HG03025 (cell line): ENCODE measurements at regions not wholly inside any gene's neighbourhood (a gene's known extent, or its start where the extent isn't known, plus 50 kb on each side); places are given as distances from the start of the nearest gene placed in this dataset.
"Not testable (repeated sequence)": the region's sequence is repeated elsewhere in the genome, so short reads cannot be mapped to it uniquely, and the experiment has no call there.

Experiments
- ATAC-seq: cut with Tn5 transposase; IDR thresholded peaks from one replicate; pipeline ENCODE4 v1.9.1; 2021; ENCODE audit warnings: mild to moderate bottlenecking, moderate library complexity; ENCODE audit not compliant: unreplicated experiment, low FRiP score

- ATAC-seq = no peak
Measured at GRCh38 chr11:13128354-13128753, 119.2 kb downstream of the RASSF10 start.

- ATAC-seq = no peak
Measured at GRCh38 chr11:13134066-13134465, 125.0 kb downstream of the RASSF10 start.

- no peak for ATAC-seq
Measured at GRCh38 chr11:13134886-13135285, 125.8 kb downstream of the RASSF10 start.

GRCh38 chr11:13135385-13136271 lies 126.5 kb downstream of the RASSF10 start:
- no peak for ATAC-seq

DNA sequence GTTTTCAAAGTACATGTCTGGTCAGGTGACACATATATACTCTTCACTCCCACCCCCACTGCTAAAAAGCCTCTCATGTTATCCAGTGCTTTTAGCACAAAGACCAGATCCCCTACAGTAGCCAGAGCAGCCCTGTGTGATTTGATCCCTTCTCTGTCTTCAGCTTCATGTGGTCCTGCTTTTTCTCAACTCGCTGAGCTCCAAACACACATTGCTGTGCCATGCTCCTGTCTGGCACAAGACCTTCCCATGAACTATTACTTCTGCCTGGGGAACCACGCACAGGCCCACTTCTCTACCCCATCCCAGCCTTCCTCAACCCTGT lies 127.1 kb downstream of the RASSF10 start:
- ATAC-seq = no peak

GRCh38 chr11:13137844-13138301 lies 128.8 kb downstream of the RASSF10 start:
- ATAC-seq = no peak

- ATAC-seq = not testable (repeated sequence)
Measured at GRCh38 chr11:13139085-13139484, 130.0 kb downstream of the RASSF10 start.

DNA sequence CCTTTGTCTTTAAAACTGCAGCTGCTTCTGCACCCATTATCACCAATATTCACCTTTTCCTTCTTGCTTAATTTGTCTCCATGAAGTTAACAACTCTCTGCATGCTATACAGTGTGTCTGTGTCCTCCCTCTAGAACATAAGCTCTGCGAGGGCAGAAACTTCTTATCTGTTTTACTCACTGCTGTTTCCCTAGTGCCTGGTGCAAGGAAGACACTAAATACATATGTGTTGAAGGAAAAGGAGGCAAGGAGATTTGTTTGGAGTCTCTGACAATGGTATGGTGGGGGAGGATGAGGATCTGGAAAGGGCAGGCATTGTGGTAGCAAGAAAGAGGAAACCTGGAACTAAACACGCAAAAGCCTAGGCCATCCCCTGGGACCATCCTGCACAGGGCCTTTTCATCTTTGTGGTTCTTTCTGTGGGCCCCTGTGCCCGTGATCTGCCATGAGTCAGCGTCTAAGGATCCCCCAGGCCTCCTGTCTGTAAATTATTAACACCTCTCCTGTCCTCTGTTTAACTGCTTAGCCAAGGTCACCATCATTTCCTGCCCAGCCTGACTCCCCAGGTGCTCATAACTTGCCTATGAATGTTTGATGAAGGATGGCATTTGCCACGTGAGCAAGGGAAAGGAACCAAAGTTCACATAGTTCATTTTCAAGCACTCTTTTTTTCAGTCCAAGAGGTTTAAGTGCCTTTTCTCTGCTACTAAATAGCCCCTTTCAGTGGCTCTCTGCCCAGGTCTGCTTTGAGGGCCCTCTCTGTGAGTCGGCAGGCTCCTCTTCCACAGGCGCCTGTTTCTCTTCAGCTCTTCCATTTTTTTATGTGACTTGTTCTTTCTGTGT lies 131.1 kb downstream of the RASSF10 start:
- no peak for ATAC-seq

DNA sequence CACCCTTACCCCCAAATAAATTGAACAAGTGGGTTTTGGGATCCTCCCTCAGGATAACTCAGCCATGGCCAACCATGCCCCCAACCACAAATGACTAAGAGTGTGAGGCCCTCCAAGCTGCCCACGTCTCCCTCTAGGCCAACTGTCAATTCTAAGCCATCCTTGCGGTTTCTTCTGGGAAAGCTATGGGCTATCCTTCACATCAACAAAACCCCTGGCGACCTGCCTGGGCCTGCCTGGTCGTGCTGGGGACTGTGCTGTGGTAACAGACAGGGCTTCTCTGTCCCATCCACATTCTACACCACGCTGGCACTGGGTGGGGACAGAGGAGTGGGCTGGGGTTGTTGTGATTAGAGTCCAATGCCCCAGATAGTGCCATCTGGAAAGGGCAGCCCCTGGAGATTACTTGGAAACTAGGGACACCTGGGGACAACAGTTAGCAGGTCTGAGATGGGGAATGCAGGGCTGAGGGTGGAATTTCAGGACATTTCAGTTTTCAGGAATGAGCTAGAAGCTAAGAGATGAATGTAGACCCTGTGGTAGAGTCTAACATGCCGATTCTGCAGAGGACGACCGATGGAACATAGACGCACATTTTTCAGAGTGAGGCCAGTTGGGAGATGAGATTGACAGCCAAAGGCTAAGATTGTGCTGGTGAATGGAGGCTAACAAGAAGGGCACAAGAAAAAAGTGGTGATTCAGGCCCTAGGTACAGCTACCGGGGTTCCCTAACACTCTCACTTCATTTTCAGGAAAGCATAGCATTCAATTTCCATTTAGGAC lies 131.9 kb downstream of the RASSF10 start:
- no peak for ATAC-seq

DNA sequence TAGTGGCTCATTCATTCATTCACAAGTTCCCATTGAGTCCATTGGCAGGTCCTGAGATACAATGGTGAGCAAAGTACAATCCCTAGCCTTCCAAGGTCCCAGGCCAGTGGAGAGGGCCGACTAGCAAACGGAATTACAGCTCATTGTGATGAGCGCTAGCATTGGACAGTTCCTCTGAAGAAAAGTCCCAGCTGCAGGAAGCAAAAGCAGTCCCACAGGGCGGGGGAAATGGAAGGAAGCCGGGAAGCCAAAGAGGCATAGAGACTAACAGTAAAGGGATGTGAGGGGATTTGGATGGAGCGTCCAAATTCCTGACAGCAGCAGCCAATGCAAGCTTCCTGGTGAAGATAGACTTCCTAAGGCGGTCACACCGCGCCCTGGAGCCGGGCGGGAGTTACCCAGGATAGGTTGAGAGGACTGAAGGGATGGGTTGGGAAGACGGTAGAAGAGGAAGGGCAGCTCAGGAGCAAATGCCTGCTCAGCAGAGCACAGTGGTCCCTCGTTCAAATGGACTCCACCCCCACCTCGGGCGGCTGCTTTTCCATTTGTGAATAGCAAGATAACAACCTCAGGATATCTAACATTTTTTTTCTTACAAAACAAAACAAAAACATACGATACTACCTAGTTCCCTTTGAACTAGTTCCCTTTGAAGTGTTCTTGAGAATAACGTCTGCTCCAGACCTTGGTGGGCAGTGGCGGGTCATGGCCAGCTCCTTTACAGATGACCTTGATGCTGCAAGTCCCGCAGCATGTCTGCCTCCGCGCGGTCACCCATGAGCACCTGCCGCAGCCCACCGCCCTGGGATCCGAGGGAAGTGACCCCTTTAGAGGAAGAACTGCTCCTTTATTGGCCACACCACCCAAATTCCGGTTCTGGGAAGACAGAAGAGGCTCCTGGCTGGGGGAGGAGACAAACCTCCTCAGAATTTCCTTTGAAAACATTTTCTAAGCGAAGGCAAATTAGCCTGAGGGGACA lies 132.9 kb downstream of the RASSF10 start:
- no peak for ATAC-seq

- ATAC-seq = no peak
Measured at GRCh38 chr11:13143486-13144297, 133.9 kb upstream of the BMAL1 start.

GRCh38 chr11:13145461-13145860 lies 132.1 kb upstream of the BMAL1 start:
- ATAC-seq = no peak

- no peak for ATAC-seq
Measured at GRCh38 chr11:13149991-13150390, 127.6 kb upstream of the BMAL1 start.

GRCh38 chr11:13150487-13150886 lies 127.1 kb upstream of the BMAL1 start:
- no peak for ATAC-seq

DNA sequence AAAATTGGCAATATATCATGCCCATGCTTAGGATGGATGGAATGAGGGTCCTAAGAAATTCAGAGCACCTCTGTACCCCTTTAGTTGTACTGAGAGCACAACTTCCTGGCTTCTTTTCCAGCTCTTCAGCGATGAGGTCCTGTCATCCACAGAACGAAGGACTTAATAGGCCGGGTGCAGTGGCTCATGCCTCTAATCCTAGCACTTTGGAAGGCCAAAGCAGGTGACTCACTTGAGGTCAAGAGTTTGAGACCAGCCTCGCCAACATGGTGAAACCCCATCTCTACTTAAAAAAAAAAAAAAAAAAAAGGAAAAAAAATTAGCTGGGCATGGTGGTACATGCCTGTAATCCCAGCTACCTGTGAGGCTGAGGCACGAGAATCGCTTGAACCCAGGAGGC lies 125.3 kb upstream of the BMAL1 start:
- no peak for ATAC-seq

DNA sequence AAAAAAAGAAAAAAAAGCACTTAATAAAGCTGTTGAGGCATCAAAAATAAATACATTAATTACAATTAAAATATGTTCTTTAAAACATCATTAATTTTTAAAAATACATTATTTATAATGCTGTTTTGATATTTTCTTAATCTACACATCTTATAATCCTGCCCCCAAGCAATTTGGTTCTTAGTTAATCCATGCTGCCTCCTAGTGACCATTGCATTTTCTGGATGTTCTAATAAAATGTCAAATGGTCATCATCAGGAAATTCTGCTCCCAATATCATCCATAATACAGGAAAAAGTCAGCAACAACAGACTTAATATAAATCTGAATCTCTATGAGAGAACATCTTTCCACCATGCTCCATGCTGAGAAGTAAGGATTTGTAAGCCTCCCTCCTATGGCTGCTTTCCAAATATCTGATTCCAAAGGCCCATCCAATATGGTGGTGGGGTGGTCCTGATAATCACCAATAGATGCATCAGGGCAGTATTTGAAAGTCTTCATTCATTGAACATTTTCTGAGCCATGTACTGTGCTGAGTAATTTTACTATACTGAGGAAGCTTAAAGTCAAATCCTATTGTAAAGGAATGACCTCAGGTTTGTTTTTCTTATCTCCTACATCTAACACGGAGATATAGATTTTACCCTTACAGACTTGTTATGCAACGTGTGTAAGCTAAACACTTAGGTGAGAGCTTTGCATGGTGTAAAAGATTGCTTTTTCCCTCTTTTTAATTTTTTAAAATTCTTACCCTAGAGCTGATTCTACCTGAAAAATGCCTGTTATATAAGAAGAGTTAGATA lies 124.7 kb upstream of the BMAL1 start:
- ATAC-seq = no peak

DNA sequence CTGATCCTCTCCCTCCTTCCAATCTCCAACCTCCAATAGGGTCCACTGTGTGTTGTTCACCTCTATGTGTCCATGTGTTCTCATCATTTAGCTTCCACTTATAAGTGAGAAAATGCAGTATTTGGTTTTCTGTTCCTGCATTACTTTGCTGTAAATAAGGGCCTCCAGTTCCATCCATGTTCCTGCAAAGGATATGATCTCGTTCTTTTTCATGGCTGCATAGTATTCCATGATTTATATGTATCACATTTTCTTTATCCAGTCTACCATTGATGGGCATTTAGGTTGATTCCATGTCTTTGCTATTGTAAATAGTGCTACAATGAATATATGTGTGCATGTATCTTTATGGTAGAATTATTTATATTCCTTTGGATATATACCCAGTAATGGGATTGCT lies 123.2 kb upstream of the BMAL1 start:
- not testable (repeated sequence) for ATAC-seq

DNA sequence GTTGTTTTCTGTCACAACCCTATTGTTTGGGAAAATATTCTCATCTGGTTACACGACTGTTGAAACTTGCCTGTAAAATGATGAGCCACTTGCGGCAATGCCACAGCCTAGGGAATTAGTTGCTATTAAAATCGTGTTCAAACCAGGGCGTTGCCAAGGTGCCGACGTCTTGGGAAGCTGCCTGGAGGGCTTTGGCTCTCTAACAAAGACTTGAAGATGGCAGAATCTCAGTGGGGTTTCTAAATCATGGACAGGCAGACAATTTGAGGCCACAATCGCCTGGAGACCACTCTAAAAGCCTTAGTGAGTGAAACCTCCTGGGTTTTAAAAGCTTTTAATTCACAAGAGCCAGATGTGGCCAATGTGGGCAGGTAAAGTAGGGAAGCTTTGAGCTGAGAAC lies 117.2 kb upstream of the BMAL1 start:
- ATAC-seq = no peak
